ENCODE measurements at regions not wholly inside any gene's neighbourhood (a gene's known extent, or its start where the extent isn't known, plus 50 kb on each side); places are given as distances from the start of the nearest gene placed in this dataset.

DNA sequence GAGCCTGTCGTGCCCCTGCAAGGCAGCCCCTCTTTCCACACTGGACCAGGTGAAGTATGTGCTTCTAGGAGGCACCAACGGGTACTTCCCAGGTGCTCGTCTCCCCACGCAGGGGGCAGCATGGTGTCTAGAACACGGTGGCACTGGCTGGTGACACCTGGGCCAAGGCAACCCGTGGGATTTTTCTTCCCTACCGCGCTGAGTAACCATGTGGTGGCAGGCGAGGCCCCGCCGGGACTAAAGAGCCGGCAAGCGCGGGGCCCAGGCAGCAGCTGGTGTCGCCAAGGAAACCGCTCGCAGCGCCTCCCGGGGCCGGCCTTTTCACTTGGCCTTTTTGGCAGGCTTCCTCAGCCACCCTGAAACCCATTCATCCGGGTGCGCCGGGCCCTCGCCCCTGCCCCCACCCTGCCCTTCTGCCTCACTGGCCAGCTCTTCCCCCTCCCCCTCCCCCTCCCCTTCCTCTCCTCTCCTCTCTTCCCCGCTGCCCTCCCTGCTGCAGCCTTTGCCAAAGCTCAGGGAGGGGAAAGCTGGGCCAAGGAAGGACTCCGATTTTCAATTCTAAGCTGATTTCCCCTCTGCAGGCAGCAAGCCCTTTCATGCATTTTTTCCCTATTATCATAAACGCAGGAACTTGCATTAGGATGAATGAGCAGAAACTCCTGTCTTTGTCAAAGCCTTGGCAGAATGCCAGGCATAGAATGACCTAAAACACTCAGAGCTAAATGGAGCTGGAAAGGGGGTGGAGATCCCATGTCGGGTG lies 81.2 kb downstream of the IRF2BPL start:
- H3K4me3 ChIP-seq (ENCODE audit: low read depth, low read length) = peak overlapping the region; percentile 6
- no peaks in the 10 kb centered on the region for H3K27me3 ChIP-seq (replicated peaks)
- in situ Hi-C loops (cut with HindIII; ENCODE audit: low pct_ligation_motif_present, low sequenced_read_pairs) = no loop called here
- peak; percentile 74 for DNase-seq
- peak; percentile 68 for TF ChIP-seq CTCF (IDR thresholded peaks at IDR 0.05; ENCODE audit: low read depth, low read length, missing control alignments)
- peak overlapping the region; percentile 84 for H3K27ac ChIP-seq
- no peaks in the 10 kb centered on the region for H3K36me3 ChIP-seq (replicated peaks)

GRCh38 chr14:76946753-76947077 lies 81.8 kb downstream of the IRF2BPL start:
- in situ Hi-C loops (cut with HindIII; ENCODE audit: low pct_ligation_motif_present, low sequenced_read_pairs) = no loop called here
- no peak for DNase-seq
- Histone ChIP-seq H3K4me3 (ENCODE audit: low read depth, low read length) (no peak overlapping the region), H3K27me3 (replicated peaks) (no peaks in the 10 kb centered on the region), H3K27ac (peak overlapping the region; percentile 84), H3K36me3 (replicated peaks) (no peaks in the 10 kb centered on the region)
- no peak for TF ChIP-seq CTCF (IDR thresholded peaks at IDR 0.05; ENCODE audit: low read depth, low read length, missing control alignments)

DNA sequence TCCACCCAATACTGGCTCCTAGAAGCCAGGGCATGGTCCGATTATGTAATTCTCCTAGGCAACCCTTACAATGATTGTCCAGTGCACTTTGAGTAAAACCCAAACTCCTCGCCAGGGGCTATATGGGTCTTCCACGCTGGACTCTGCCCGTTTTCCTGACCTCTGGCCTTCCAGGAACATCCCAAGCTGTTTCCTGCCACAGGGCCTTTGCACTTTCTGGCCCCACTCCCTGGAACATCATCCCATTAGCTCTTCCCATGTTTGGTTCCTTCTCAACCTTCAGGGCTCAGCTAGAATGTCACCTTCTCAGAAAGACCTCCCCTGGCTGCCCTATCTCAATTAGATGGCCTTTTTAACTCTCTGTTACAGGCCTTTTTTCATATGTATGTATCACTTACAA lies 85.4 kb downstream of the IRF2BPL start:
- no peak for DNase-seq
- in situ Hi-C loops (cut with HindIII; ENCODE audit: low pct_ligation_motif_present, low sequenced_read_pairs) = no loop called here
- no peak overlapping the region for H3K27ac ChIP-seq
- H3K36me3 ChIP-seq (replicated peaks) = no peaks in the 10 kb centered on the region
- TF ChIP-seq CTCF (IDR thresholded peaks at IDR 0.05; ENCODE audit: low read depth, low read length, missing control alignments) = no peak
- H3K4me3 ChIP-seq (ENCODE audit: low read depth, low read length) = no peak overlapping the region
- H3K27me3 ChIP-seq (replicated peaks) = no peaks in the 10 kb centered on the region

DNA sequence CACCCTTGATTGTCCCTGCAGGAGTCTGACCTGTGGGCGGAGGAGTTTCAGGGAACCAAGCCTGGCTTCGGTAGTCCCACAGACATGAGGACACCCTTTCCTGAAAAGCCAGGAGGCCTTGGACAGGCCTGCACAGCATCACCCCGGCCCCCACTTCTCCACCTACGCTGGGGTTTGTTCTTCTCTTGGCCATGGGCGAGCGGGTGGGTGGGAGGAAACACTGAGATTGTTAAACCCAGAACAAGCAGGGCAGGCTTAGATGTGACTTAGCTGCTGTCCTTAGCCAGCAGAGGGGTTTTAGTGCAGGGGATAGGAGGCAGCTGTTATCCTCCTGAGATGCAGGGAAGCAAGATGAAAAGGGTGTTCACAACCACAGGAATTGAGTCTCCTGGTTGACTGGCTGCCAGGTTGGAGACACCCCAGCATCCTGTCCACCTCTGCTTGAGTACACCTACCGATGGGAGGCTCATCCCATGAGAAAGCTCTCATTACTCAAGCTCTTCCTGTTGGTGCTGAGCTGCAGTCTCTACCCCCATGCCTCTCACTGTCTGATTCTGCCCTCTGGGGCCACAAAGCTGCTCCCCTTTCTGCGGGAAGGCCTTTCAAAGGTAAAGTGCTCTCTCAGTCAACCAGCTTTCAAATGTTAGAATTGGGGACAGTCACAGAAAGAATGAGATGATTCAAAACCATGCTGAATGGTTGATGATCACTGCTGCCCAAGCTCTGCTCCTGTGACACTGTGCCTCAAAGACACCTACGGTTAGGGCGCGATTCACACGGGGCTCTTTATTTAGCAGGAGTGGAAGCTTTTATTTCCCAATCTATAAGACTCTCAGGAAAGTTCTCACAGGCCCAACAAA lies 86.3 kb downstream of the IRF2BPL start:
- no peak overlapping the region for H3K27ac ChIP-seq
- no peak for DNase-seq
- H3K4me3 ChIP-seq (ENCODE audit: low read depth, low read length) = no peak overlapping the region
- no peaks in the 10 kb centered on the region for H3K27me3 ChIP-seq (replicated peaks)
- no peak for TF ChIP-seq CTCF (IDR thresholded peaks at IDR 0.05; ENCODE audit: low read depth, low read length, missing control alignments)
- no peaks in the 10 kb centered on the region for H3K36me3 ChIP-seq (replicated peaks)
- in situ Hi-C loops (cut with HindIII; ENCODE audit: low pct_ligation_motif_present, low sequenced_read_pairs) = no loop called here

DNA sequence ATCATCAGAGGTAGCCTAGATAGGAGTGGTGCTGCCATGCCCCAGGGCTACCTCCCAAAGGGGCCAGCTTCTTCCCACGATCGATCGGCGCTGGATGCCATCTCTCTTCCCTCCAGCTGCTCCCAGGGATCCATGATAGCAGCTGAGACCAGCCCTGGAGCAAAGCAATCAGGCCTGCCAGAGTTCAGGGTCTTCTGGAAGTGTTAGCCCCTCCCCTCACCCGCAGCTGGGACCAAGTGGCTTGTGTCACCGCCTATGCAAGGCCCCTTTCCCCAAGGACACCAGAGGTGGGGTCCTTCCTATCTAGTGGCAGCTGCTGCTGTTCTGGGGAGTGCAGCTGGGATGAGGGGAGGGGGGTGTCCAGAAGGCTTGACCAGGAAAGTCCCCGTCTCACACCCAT lies 87.0 kb downstream of the IRF2BPL start:
- no peak overlapping the region for H3K4me3 ChIP-seq (ENCODE audit: low read depth, low read length)
- TF ChIP-seq CTCF (IDR thresholded peaks at IDR 0.05; ENCODE audit: low read depth, low read length, missing control alignments) = no peak
- in situ Hi-C loops (cut with HindIII; ENCODE audit: low pct_ligation_motif_present, low sequenced_read_pairs) = no loop called here
- H3K27me3 ChIP-seq (replicated peaks) = no peaks in the 10 kb centered on the region
- H3K36me3 ChIP-seq (replicated peaks) = no peaks in the 10 kb centered on the region
- no peak overlapping the region for H3K27ac ChIP-seq
- no peak for DNase-seq

All from brain microvascular endothelial cell (primary cell).